Inflammatory macrophage treated with lipopolysaccharide for 4 hours (primary cell): ENCODE measurements at regions not wholly inside any gene's neighbourhood (a gene's known extent, or its start where the extent isn't known, plus 50 kb on each side); places are given as distances from the start of the nearest gene placed in this dataset.
"Not testable (repeated sequence)": the region's sequence is repeated elsewhere in the genome, so short reads cannot be mapped to it uniquely, and the experiment has no call there.

ENCODE experiments used
- DNase-seq: peaks from one replicate; pipeline ENCODE4 v3.0.0-alpha.2; 2020

- DNase-seq = no peak
Measured at GRCh38 chr7:81030472-81030871, 111.6 kb upstream of the SEMA3C start.

DNA sequence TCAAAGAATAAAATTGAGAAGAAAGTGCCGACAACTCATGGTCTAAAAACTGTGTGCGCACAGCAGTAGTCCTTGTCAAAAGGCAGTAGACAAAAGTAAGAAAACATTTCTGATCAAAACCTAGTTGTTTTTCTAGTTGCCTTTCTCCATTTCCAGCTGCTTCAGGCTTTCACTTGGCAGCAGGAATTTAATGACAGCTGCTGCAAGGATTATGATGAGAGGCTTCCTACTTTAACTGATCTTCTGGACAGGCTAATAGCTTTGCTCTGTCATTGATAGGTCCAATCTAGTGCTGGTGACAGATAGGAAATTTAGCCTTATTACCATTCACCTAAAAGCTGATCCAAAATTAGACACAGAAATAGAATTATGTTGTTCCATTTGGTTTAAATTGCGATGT, 110.7 kb upstream of the SEMA3C start:
- DNase-seq = no peak

- DNase-seq = no peak
Measured at GRCh38 chr7:81025360-81025759, 106.5 kb upstream of the SEMA3C start.

- DNase-seq = no peak
Measured at GRCh38 chr7:81014908-81015307, 96.1 kb upstream of the SEMA3C start.

DNA sequence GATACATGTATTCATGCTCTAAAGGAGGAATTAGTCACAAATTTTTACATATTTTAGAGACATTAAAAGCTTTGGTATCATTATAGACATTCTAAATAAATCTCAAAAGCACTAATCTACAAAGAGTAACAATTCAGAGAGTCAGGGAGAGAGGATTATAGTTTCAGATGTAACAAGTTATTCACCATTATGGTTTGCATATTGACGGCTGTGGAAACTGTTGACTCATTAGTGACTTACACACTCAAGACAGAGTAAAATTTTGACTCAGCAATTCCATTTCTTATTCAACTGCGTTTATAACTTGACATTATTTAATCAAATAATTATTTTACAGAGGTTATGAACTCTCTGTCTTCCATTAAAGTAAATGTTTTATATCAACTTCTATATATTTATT, 95.4 kb upstream of the SEMA3C start:
- DNase-seq = no peak

- DNase-seq = peak; percentile 71
Measured at GRCh38 chr7:81013083-81013817, 94.4 kb upstream of the SEMA3C start.

DNA sequence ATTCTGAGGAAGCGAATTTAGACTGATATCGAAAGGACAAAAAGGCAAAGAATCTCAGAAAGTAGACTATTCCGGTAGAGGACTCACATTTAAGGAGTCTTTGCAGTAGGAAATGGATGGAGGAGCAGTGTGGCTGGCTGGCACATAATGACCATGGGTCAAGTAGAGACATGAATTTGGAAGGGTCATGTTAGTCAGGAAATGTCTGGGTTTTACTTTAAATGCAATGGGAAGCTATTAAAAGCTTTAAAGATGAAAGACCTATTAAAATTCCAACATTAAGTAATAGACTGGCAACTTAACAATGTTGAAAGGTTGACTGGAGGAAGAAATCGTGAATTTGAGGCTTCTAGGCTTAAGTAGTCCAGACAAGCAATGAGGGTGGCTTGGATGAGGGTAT, 90.0 kb upstream of the SEMA3C start:
- no peak for DNase-seq

DNA sequence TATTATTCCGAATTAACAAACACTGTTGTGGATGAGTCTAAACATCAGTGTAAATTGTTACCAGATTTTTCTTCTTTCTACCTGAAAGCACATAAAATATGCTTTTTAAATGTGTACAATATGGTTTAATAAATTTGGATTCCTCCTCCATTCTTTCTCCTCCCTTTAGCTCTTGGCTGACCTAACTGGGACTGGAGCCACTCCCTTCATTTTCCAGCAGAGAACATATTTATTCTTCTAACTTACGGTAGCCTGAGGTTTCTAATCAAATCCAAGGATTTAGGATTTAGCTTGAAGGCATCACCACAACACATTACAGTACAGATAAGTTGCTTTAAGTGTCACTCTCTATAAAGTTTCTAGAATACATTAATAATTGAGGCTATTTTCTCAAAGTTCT, 88.2 kb upstream of the SEMA3C start:
- no peak for DNase-seq

- DNase-seq = no peak
Measured at GRCh38 chr7:81005254-81005653, 86.4 kb upstream of the SEMA3C start.

DNA sequence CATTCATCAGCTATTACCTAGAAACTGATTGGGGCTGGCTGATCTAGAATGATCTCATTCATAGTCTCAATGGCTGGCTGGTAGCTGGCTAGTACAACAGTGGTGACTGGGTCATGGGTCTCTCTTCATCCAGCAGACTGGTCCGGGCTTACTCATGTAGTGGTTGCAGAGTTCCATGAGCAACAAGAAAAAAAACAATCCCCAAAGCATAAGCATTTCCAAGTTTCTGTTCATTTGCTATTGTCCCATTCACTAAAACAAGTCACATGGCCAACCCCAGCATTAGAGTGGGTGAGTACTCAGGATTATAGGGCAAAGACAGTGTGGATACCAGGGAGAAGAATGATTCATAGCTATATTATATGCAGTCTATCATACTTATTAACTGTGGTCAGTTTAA, 85.2 kb upstream of the SEMA3C start:
- DNase-seq = no peak

DNA sequence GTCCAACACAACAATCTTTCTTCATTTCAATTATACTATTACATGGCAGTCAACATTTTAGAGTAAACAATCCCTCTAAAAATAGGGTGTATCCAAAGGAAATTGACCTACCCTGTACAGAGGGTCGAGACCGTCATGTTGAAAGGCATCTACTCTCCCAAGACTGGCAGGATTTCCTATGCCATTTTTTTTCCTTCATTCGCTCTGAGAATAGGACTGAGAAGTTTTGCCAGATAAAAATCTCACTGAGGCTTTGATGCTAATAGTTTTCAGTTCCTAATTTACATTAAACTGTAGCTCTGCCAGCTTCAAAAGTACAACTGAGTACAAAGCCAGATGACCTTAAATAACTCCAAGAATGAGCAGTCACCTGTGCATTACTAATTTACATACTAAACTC, 84.5 kb upstream of the SEMA3C start:
- DNase-seq = no peak

DNA sequence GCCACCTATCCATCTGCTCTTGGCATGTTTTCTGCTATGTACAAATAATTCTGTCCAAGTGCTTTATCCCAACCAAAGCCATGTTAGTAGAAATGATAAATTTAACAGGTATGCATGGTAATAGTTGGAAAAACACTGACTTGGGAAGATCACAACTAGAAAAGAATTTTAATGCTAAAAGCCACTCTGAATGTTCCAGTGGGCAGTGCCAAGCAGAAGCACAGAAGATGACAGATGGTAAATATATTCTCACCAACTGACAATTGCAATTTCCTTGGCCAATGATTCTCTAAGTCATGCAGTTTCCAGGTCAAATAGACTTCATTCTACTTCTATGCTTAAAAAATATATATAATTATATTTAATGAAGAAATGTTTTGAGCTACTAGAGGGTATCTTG, 83.6 kb upstream of the SEMA3C start:
- DNase-seq = no peak

GRCh38 chr7:80999771-81000170, 80.9 kb upstream of the SEMA3C start:
- DNase-seq = no peak

DNA sequence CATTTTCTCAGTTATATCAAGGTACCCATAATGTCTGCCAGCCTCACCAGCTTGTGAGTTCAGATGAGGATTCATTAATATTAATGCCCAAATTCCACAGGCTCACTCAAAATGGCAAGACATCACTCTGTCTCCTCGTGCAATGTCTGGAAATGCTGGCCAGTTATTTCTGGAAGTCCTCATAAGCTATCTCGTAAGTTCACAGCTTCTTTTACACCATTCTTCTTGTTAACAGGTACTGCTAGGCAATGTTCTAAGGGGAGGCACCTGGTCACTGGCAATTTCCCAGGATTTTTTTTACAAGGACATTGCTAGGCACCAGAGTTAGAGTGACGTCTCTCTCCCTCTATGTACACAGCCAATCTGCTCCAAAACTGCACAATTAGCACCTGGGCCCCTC, 80.2 kb upstream of the SEMA3C start:
- no peak for DNase-seq

- DNase-seq = no peak
Measured at GRCh38 chr7:80997841-80998240, 79.0 kb upstream of the SEMA3C start.

DNA sequence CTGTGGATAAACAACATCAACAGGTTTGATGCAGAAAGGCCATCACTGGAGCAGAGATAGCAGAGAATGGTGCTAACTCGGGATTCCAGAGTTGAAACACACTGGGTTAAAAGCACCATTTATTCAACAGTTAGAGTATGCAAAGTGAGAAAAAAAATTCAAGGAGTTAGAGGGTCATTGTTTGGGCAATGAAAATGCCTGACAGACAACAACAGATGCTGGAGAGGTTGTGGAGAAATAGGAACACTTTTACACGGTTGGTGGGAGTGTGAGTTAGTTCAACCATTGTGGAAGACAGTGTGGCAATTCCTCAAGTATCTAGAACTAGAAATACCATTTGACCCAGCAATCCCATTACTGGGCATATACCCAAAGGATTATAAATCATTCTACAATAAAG, 77.4 kb upstream of the SEMA3C start:
- not testable (repeated sequence) for DNase-seq

DNA sequence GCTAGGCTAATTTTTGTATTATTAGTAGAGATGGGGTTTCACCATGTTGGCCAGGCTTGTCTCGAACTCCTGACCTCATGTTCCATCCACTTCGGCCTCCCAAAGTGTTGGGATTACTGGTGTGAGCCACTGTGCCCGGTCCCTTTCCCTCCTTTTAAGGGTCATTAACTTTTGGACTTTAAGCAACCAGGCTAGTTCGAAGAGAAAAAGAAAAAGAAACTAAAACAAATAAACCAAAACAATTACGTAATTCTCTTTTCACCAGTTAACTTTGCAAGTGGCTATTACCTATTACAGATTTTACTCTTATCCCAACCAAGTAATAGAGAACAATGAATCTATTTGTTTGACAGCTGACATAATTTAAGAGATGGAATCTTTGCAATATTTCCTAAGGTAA, 72.8 kb upstream of the SEMA3C start:
- DNase-seq = no peak

GRCh38 chr7:80984619-80985018, 65.8 kb upstream of the SEMA3C start:
- no peak for DNase-seq

DNA sequence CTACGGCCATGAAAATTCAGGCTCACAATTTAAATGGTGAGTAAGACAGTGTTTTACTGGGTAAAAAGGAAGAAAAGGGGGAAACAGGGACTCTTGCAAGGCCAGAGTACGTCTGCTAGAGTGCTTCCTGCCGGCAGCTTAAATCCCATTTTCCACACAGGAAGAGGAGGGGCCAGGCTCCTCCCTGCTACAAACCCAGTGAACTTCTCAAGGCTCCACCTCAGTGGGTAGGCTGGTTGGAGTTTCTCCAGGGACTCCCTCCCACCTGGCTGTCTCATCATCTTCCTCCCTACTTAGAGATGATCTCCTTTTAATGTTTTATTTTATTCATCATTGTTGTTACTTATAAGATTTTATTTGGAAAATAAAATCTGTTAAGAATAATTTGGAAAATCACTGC, 62.6 kb upstream of the SEMA3C start:
- DNase-seq = no peak

DNA sequence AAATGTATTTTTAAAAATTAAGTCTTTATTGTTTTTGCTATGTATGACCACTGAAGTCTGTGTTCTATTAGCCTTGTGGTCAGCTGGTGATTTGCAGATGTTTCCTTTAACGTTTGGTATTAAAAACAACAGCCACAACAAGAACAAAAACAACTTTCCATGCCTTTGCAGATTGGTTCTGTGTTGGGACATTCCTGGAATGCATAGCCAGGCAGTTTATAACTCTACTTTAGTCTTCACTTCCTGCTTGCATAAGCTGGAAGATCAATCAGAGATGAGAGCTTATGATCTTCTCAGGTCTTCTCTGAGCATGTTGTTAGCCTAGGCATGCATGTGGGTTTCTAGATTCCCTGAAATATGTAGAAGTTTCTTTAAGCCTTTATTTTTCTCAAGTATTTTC, 58.9 kb upstream of the SEMA3C start:
- no peak for DNase-seq

- no peak for DNase-seq
Measured at GRCh38 chr7:80974396-80975358, 55.8 kb upstream of the SEMA3C start.

- DNase-seq = no peak
Measured at GRCh38 chr7:80971225-80971624, 52.4 kb upstream of the SEMA3C start.
